Right lobe of liver (tissue), 6 donors: ENCODE measurements at regions not wholly inside any gene's neighbourhood (a gene's known extent, or its start where the extent isn't known, plus 50 kb on each side); places are given as distances from the start of the nearest gene placed in this dataset.

Source experiments
- ATAC-seq, 4 donors: fragments of 200-7000 bp; cut with Tn5 transposase; one replicate each; pipeline ENCODE4 v1.9.1; 2020; ENCODE audit warnings: mild to moderate bottlenecking in 4 of 4, moderate library complexity in 4 of 4
- DNase-seq, 3 donors: peaks; one replicate each; pipeline ENCODE4 v3.0.0-alpha.2; 2020
- H3K27ac ChIP-seq, 3 donors: fragments of 200-600 bp; one replicate each; pipeline ENCODE4 v1.8.0; 2022
- H3K27me3 ChIP-seq, 2 donors: fragments of 200-600 bp; one replicate each; pipeline ENCODE4 v1.8.0; 2022
- H3K36me3 ChIP-seq, 4 donors: fragments of 200-600 bp; sonication (generic) in 1 of 4; one replicate each; pipeline versions ENCODE4 v1.5.1 to v1.8.0; 2017 to 2022; ENCODE audit warnings: control low read depth in 1 of 4
- H3K4me1 ChIP-seq, 4 donors: fragments of 200-600 bp; sonication (generic) in 1 of 4; one replicate each; pipeline versions ENCODE4 v1.5.1 to v1.8.0; 2017 to 2022; ENCODE audit warnings: control low read depth in 1 of 4
- H3K4me3 ChIP-seq, 3 donors: fragments of 200-600 bp; one replicate each; pipeline ENCODE4 v1.8.0; 2022
- H3K9me3 ChIP-seq, 4 donors: fragments of 200-600 bp; sonication (generic) in 1 of 4; one replicate each; pipeline versions ENCODE4 v1.5.1 to v1.8.0; 2017 to 2022; ENCODE audit warnings: control low read depth in 1 of 4
- CTCF ChIP-seq, 4 donors: fragments of 200-600 bp in 3 of 4; fragments of 450-650 bp in 1 of 4; IDR thresholded peaks; one replicate each; pipeline versions ENCODE4 v1.5.1 to v1.8.0; 2016 to 2022; ENCODE audit warnings: antibody characterized with exemption in 4 of 4, mild to moderate bottlenecking in 2 of 4
- POLR2A ChIP-seq: fragments of 450-650 bp; IDR thresholded peaks from one replicate; pipeline ENCODE4 v1.6.1; 2017; ENCODE audit warnings: antibody characterized with exemption, mild to moderate bottlenecking
- WGBS: methylation state at CpG from one replicate; pipeline ENCODE4 v1.1.6; 2018; ENCODE audit warnings: low coverage, low lambda C conversion rate; ENCODE audit not compliant: insufficient coverage; ENCODE audit errors: missing lambda C conversion rate; 5-methylcytosine and 5-hydroxymethylcytosine counted together
- intact Hi-C, 2 donors: fragments of 100-400 bp; cut with DNase I; formaldehyde crosslinking; loops; one replicate each; pipeline versions ENCODE4 v1.11.2 to v1.14.1; 2022
- donor health status: DM: no; HTN: yes; CAD: no.
- donor health status: DM: no; HTN: no; CAD: no.
- donor health status: DM: no; HTN: no; CAD: no.
- donor health status: DM: no; HTN: yes; CAD: no.
- donor health status: DM: no; HTN: yes; CAD: no.

- H3K9me3 ChIP-seq = no peaks in the 10 kb centered on the region
- H3K36me3 ChIP-seq = no peaks in the 10 kb centered on the region
- DNase-seq = no peak
- no peak overlapping the region for H3K27ac ChIP-seq
- no peak for ATAC-seq
- no peaks in the 10 kb centered on the region for H3K27me3 ChIP-seq
- H3K4me1 ChIP-seq = no peaks in the 10 kb centered on the region
- intact Hi-C loops = no loop called here
- TF ChIP-seq CTCF (IDR thresholded peaks at IDR 0.05) (no peak), POLR2A (no peak)
- H3K4me3 ChIP-seq = no peak overlapping the region
- 79% methylated on average over 8 of the region's 15 CpGs for whole genome bisulfite sequencing
Measured at GRCh38 chr10:47195274-47195885, 104.6 kb upstream of the GDF10 start.

GRCh38 chr10:47196691-47197090, 103.3 kb upstream of the GDF10 start:
- intact Hi-C loops = no loop called here
- TF ChIP-seq CTCF (IDR thresholded peaks at IDR 0.05) = no peak
- TF ChIP-seq POLR2A = no peak
- Histone ChIP-seq H3K27ac (no peak overlapping the region), H3K27me3 (no peaks in the 10 kb centered on the region), H3K4me1 (no peaks in the 10 kb centered on the region), H3K36me3 (no peaks in the 10 kb centered on the region), H3K4me3 (no peak overlapping the region), H3K9me3 (no peaks in the 10 kb centered on the region)
- ATAC-seq (no peak), DNase-seq (no peak)
- 97% methylated on average over 6 of the region's 8 CpGs for WGBS

- DNase-seq (no peak), ATAC-seq (no peak)
- no peaks in the 10 kb centered on the region for H3K4me1 ChIP-seq
- 100% methylated on average over 1 of the region's 4 CpGs for WGBS
- H3K27me3 ChIP-seq = no peaks in the 10 kb centered on the region
- H3K9me3 ChIP-seq = no peaks in the 10 kb centered on the region
- intact Hi-C loops = no loop called here
- no peak overlapping the region for H3K4me3 ChIP-seq
- no peak overlapping the region for H3K27ac ChIP-seq
- no peaks in the 10 kb centered on the region for H3K36me3 ChIP-seq
- no peak for TF ChIP-seq POLR2A
- no peak for TF ChIP-seq CTCF (IDR thresholded peaks at IDR 0.05)
Measured at GRCh38 chr10:47198221-47198620, 101.8 kb upstream of the GDF10 start.

- H3K4me3 ChIP-seq = no peak overlapping the region
- ATAC-seq (no peak), DNase-seq (no peak)
- no peaks in the 10 kb centered on the region for H3K27me3 ChIP-seq
- intact Hi-C loops = no loop called here
- H3K9me3 ChIP-seq = no peaks in the 10 kb centered on the region
- no peak for TF ChIP-seq POLR2A
- no peak for TF ChIP-seq CTCF (IDR thresholded peaks at IDR 0.05)
- H3K27ac ChIP-seq = no peak overlapping the region
- H3K36me3 ChIP-seq = no peaks in the 10 kb centered on the region
- H3K4me1 ChIP-seq = no peaks in the 10 kb centered on the region
- no CpG with 5 or more reads among the region's 2 CpGs for WGBS
Measured at GRCh38 chr10:47205192-47205591, 94.8 kb upstream of the GDF10 start.
